ENCODE measurements at regions not wholly inside any gene's neighbourhood (a gene's known extent, or its start where the extent isn't known, plus 50 kb on each side); places are given as distances from the start of the nearest gene placed in this dataset.
"Not testable (repeated sequence)": the region's sequence is repeated elsewhere in the genome, so short reads cannot be mapped to it uniquely, and the experiment has no call there.

DNA sequence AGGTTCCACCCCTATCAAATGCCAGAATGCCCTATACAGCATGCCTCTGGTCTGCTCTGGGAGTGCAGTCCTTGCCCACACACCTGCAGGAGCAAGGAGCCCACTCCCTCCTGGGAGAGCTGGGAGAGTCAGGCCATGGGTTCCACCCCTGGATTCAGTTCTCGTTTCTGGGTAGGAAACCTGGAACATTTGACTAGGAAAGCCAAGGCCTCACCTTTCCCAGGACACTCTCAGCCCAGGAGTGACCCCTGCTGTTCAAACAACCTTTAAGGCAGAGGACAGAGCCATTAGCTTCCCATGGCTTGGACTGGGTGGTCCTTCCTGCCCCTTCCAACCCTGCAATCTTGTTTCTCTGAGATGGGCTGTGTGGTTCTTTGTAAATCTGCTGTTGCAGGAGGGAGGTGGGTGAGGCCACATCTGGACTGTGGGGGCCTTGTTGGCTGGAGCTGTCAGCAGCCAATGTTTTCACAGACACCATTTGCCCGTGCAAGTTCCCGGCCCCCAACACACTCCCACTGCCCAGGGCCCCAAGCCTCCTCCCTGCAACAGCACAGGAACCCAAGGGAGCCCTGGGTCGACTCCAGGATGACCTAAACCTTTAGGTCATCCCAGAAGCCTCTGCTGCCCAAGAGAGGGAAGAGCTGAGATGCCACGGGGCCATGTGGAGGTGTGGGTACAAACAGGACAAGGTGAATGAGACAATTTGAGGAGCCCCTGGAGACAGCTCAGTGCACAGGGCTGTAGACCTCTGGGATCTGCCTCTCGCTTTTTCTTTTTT, 104.4 kb downstream of the PJA1 start:
- DNase-seq: peak; percentile 44

DNA sequence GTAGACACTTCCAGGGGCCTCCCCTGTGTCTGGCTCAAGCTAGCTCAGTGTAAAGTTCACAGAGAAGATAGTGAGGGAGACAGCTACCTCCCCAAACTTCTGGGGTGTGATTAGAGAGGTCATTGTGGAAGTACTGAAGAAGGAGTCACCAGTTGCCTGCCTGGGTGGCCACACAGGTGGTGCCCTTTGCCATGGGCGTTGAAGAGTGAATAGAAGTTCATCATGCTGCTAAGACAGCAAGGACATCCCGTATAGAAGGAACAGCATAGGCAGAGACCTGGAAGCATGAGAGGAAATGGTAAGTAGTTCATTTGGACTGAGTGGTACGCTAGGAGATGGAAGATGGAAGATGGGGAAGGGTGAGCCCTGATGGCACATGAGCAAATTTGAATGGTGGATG, 110.1 kb downstream of the PJA1 start:
- no peak for DNase-seq

DNA sequence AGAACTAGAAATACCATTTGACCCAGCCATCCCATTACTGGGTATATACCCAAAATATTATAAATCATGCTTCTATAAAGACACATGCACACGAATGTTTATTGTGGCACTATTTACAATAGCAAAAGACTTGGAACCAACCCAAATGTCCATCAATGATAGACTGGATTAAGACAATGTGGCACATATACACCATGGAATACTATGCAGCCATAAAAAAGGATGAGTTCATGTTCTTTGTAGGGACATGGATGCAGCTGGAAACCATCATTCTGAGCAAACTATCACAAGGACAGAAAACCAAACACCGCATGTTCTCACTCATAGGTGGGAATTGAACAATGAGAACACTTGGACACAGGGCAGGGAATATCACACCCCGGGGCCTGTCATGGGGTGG, 110.8 kb downstream of the PJA1 start:
- DNase-seq: not testable (repeated sequence)

DNA sequence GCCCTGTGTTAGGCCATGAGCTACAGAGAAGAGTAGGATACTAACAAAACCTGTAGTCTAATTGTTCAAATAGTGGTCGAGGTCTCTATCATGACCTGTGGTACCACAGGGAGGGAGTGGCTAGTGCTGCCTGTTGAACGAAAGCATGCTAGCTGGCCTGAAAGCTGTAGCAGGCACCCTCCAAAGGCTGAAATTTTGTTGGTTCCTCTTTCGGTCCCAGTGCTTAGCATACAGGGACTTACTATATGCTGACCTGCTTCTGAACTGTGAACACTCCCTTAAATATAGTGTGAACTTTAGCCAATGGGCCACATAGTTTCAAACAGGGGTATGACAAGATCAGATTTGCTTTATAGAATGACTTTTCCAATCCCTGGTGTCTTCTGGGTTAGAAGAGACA, 113.4 kb downstream of the PJA1 start:
- DNase-seq: no peak

DNA sequence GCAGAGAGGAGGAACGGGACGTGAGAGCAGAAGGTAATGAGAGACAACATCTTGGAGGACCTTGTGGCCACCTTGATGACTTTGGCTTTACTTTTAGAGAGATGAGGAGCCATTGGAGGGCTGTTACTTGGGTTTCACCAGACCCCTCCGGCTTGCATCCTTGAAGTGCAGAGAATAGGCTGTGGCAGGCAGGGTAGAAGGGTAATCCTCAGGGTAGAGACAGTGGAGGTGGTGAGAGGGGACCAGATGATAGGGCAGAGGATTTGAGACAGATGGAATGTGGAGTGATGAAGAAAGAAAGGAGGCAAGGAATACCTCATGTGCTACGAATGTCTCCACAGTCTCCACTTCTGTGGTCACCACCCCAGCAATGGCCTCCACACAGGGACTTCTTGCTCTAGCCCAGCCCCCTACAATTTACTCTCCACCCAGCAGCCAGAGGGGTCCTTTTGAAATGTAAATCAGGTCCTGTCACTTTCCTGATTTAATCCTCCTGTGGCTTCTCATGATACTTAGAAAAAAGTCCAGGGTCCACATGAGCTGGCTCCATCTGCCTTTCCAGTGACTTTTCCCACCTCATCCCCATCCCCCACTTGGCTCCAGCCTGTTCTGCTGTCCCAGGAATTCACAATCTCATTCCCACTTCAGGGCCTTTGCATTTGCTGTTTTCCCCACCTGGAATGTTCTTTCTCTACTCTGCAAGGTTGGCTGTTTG, 115.0 kb downstream of the PJA1 start:
- DNase-seq: no peak

DNA sequence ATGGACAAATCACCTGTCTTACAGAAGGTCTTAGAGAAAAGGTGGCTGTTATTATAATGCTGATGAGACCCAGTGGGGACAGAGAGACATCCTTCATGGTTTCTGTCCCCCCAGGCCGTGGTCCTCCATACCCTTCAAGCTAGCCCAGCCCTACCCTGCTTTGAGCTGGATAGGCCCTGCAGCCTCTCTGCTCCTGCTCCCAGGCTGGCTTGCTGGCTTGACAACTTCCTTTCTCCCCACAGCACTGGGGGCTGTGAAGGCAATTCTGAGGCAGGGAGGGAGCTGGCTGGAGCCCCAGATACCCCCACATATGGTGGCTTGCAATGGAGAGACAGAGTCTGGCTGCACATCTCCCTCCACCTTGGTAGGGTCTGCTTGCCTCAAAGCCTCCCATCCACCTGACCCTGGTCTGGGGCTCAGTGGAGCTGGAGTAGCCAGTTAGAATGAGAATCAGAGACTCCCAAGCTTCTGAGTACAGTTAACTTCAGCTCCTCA, 118.2 kb downstream of the PJA1 start:
- DNase-seq: no peak

DNA sequence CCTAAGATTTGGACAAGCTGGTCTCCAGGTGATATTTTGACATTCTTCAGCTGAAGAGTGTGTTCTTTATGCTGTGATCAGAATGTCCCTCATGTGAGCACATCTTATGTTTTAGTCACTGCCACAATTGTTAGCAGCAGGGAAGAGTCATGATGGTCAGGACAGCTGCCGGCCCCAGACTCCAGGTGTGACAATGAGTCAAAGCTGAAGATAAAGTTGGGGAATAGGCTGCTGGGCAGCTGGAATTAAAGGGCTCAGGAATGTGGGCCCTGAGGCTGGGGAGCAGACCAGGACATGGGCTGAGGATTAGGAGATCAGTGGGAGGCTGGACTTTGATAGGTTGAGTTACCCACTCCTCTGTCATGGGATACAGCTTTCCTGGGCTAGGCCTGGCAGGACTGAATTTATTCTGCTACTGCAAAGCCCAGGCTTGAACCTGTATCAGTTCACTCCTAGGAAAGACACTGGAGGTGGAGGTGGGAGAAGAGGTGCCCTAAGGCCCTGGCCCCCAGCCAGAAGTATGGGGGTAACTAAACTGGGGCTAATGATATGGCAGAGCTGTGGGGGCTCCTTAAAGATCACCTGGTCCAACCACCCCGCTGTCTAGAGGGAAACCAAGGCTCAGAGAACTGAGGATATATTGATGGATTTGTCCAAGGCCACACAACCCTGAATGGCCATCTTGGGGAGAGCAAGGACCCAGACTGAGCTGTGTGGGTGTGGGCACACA, 119.5 kb downstream of the PJA1 start:
- DNase-seq: no peak

DNA sequence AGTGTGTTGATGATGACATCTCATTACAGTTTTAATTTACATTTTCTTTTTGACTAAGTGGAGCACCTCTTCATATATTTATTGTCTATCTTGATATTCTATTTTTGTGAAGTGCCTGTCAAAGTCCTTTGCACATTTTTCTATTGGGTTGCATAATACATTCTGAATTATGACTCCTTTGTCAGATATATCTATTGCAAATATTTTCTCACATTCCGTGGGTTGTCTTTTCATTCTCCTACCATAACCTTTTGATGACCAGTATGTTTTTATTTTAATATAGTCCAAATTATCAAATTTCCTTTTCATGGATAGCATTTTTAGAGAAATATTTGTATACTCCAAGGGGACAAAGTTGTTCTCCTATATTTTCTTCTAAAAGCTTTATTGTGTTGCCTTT, 126.4 kb downstream of the PJA1 start:
- no peak for DNase-seq

DNA sequence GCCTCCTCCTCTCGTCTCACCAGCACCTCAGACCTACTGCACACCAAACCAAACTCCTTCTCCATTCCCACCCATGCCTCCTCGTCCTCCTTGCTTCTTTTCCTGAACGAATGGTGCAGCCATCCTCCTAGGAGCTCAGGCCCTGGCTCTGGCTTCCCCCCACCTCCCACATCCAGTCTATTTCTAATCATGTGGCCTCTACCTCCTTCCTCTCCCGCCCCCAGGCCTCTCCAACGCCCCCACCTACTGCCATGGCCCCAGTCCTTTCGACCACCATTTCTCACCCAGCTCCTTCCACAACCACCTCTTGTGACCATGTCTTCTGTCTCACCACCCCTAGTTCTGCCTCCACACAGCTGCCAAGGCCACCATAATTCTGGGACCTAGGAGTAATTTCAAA, 127.1 kb downstream of the PJA1 start:
- DNase-seq: no peak

DNA sequence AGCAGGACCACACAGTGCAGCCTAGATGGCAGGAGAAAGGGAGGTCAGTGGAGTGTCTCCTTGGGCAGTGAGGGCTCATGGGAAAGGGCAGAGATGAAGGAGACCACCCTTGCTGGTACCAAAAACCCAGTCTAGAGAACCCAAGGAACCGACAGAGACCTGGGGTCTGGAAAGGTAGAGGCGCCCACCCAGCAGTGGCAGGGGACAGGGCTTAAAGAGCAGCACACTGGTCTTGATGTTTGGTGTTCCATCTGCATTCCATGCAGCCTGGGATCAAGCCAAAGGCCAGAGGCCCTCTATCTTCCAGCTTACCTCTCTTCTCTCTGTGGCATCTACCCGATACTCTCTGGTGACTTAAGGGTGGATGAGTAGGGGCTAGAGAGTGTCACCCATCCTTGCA, 127.5 kb downstream of the PJA1 start:
- DNase-seq: no peak

DNA sequence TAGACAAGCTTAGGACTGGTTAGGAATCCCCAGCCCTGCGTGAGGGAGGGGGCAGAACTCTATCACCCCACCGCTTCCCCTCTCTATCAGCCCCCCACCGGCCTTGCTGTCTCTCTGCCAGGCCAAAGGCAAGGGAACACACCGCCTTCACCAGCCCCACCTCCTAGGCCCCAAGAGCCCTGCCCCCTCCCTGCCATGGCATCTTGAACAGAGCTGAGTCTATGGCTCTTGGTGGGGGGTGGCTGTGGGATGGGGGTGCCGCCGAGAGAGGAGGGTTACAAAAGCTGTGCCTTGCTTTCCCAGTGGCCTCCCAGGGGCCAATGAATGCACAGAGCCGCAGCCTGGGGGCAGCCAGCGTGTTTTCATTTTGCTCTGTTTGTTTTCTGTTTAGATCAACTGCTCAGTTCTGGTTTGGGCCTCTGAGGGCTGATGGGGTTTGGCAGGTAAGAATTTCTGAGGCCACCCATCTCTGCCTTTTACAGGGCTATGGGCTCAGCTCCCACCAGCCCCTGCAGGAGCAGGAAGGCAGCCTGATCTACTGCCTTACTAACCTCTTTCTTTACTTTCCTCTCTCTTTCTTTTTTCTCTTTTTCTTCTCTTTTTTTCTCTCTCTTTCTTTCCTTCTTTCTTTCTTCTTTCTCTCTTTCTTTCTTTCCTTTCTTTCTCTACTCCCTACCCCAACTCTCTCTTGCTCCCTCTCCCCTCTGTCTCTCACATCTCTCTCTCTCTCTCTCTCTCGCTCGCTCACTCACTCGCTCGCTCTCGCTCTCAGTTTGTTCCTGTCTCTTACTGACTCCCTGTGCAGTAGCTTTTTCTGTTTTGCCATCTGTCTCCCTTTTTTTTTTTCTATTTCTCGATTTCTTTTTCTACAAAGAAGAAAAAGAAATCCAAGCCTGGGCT, 128.3 kb downstream of the PJA1 start:
- DNase-seq: no peak

DNA sequence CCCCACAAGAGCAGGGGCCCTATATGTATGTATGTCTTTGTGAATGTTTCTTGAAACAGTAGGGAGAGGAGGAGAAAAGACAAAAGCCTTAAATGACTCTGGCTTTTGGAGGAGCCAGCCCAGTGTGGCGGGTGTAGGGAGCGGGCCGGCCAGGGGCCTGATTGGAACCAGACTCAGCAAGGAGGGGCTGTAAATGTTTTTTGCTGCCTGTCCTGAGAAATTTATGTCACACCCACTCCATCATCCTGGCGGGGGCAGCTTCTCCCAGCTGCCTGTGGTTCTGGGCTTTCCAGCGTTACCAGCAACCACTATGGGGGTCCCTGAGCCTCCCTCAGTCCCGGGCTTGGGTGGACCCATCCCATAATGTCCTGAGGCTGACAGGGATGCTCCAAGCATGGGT, 130.8 kb downstream of the PJA1 start:
- DNase-seq: no peak

DNA sequence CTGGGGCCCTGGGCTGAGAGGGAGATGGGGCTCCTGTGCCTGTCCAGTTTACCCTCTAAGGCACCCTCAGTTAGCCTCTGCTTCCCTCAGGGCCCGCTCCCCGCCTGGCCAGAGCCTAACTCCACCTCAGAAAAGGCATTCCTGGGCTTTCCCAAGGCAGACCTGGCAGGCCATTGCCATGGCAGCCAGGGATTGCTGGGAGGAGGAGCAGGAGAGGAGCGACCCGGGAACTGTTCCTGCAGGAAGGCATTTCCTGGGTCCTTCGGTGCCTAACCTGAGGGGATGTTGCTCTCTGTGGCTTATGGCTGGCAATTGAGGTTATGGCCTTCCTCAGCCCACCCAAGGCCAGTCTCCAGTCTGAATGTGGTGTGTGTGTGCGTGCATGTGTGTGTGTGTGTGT, 131.3 kb downstream of the PJA1 start:
- DNase-seq: no peak

DNA sequence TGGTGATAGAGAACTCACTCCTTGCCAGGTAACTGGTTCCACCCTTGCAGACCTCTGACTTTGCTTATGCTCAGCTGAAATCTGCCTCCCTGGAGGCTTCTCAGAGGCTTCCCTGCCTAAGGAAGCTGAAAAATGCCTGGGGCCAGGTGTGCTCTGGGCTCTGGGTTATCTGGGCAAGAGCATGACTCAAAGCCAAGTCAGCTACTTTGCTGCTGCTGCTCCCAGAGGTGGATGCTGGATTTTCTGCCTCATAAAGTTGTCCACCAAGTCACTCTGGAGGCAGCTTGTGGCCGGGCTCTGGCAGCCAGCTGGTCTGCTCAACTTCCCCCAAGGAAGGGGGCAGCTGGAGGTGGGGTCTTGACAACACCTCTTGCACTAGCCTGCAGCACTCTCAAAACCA, 132.7 kb downstream of the PJA1 start:
- no peak for DNase-seq

DNA sequence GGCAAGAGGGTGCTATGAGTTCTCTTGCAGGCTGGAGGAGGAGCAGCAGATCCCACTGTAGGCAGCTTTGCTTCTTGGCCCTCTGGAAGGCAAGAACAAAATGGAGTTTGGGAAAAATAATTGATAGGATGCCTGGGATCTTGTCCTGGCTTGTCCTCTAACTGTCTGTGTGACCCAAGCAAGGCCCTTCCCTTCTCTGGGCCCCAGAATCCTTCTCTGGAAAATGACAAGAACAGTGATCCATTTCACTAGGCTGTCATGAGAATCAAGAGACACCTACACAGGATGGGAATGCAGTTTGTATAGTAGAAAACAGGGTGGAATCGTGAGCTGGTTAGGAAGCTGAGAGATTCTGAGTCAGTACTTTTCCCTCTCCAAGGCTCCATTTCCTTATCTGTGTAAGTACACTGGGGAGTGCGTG, 133.3 kb downstream of the PJA1 start:
- no peak for DNase-seq

DNA sequence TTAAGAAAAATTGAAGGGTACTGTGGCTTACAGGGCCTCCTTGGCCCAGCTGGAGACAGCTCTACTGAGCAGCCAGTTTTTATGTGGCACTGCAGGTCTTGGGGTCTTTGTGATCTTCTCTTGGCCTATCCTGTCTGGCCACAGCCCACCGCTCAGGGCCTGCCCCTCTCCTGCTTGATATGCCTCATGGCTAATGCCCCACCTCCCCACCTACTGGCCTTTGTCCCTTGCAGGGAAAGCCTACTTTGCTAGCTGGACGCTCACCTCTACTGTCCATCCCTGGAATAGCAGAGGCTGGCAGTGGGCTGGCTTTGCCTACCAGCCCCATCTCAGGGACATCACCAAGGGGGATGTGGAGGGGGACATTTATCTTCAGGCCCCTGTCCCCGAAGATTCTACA, 134.1 kb downstream of the PJA1 start:
- DNase-seq: no peak

DNA sequence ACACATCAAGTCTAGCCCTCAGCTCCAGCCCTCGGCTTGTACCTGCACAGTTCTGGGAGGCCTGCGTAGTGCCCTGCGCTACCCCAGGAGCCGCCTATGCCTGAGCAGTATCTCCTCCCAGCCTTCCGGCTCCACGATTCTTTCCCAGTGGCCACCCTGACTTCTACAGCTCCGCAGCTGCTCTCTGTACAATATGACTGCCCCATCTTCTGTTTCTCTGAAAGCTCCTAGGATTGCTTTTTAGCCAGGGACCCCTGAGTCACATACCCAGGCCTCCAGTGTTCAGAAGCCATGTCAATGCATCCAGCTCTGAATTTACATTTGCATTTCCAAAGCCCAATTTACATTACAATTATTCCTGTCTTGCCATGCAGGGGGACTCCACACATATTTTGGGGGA, 135.5 kb downstream of the PJA1 start:
- no peak for DNase-seq

DNA sequence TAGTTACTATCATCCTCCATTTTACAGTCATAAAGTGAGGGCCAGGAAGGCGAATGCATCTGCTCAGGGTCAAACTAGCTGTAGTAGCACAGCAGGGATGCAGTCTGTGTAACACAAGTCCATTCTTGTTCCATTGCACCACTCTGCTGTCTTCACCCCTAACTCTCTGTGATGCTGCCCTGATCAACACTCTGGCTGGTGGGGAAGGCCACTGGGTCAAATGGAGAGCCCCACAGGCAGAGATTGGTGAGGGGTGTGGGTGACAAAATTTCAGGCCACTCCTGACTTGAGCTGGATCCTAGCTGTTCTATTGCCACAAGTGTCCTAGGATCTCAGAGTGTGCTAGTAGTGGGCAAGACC, 136.5 kb downstream of the PJA1 start:
- no peak for DNase-seq

DNA sequence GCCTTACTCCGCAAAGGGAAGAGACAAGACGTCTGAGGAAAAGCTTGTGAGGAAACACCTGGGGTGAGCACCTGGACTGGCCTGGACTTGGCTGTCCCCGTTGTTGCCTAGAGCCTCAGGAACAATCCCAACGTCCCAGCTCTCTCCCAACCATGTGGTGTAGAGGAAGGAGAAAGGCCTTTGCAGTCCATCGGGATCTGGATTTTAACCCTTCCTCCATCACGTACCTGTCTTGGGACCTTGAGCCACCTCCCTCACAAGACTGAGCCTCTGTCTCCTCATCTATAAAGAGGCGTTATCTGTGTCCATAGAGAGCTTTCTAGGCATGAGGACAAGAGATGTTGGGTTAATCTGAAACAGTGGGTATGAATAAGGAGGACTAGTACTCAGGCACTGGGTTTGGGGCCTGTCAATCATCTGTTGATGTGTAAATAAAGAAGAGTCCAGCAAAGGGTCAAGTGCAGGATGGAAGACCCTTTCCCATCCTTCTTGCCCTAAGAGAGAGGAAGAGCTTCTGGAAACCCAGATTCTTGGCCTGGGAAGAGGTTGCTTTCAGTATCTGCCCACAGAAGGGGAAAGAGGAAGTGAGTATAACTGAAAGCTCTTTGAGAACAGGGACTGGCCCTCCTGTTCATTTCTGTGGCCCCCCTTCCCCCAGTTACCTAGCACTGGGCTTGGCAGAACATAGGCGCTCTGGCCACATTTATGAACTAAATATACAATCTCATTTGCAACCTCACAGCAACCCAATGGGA, 137.1 kb downstream of the PJA1 start:
- DNase-seq: no peak

DNA sequence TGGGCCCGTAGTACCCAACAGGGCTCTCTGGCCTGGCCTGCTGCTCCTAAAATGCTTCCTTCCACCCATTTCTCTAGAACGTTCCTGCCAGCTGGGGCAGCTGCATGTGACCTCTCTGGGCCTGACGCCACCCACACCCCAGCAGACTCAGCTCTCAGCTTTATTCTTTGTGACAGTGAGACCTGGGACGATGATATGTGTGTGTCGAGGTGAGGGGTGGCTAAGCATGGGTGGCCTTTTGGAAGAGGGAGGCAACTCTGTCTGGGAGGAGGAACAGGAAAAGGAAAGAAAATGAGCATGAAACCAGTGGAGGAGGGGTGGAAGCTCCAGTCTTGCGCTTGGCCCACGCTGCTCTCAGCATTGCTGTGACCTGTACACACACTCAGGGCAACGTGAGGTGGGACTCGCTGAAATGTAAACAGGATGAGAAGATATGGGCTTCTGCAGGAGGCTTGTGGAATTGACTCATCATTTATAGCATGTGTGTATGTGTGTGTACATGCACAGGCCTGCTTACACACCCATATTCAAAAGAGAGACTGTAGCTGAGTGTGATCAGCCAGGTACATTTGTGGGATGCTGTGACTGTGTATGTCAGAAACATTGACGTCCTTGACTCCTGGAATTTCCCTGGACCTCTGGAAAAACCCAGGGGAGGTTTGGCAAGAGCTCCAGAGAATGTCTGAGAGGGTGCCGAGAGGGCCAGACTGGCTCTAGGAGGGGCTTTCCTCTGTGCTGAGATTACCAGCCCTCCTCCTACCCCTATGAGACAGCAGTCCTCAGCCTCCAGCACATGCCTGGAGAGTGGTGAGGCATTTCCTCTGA, 137.9 kb downstream of the PJA1 start:
- no peak for DNase-seq
